ENCODE measurements at regions not wholly inside any gene's neighbourhood (a gene's known extent, or its start where the extent isn't known, plus 50 kb on each side); places are given as distances from the start of the nearest gene placed in this dataset.

DNA sequence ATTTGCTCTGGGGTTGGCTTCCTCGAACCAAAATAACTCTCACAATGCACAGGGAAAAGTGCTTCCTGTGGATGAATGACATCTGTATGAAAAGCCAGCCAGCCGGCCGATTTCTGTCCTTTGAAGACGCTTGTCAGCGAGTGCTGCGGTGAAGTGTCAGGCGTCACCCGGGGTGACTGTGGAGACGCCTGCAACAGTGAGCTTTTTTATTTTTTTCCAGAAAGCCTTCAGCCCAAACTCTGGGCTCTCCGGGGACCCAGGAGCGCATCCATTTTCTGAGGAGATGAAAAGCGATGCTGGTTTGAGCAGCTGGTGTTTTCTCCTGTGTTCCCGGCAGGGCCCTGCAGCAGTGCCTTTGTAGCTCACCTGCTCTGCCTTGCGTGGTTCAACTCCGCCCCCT is 147.9 kb upstream of the MYL2 start:
- TF ChIP-seq POLR2A (IDR thresholded peaks at IDR 0.05) (no peak), CTCF (IDR thresholded peaks at IDR 0.05) (no peak)

Data from heart left ventricle (tissue), 13 donors.